ENCODE measurements at regions not wholly inside any gene's neighbourhood (a gene's known extent, or its start where the extent isn't known, plus 50 kb on each side); places are given as distances from the start of the nearest gene placed in this dataset.

- no TSS peak for BruUV-seq (replicated peaks)
- Histone ChIP-seq H3K4me1 (ENCODE audit: insufficient read depth, low read length) (no peaks in the 10 kb centered on the region), H3K27me3 (ENCODE audit: control insufficient read depth in 1 of 2, insufficient read depth in 2 of 2, low read length in 2 of 2) (no peaks in the 10 kb centered on the region), H2AFZ (ENCODE audit: low read length) (no peak overlapping the region), H3K9ac (ENCODE audit: insufficient read depth, low read depth, low read length) (no peak overlapping the region), H4K20me1 (ENCODE audit: insufficient read depth, low read length) (no peaks in the 10 kb centered on the region), H3K36me3 (replicated peaks in 1 of 2; ENCODE audit: control insufficient read depth in 1 of 2, insufficient read depth in 2 of 2, low read length in 2 of 2) (no peaks in the 10 kb centered on the region), H3K9me3 (ENCODE audit: low read length) (no peaks in the 10 kb centered on the region), H3K4me3 (replicated peaks in 1 of 3; ENCODE audit: insufficient read depth in 1 of 3, low read depth in 2 of 3, low read length in 3 of 3) (no peak overlapping the region), H3K27ac (ENCODE audit: extremely low read length, insufficient read depth, low read length) (no peak overlapping the region), H3K4me2 (ENCODE audit: low read depth, low read length) (no peak overlapping the region), H3K79me2 (ENCODE audit: insufficient read depth, low read length) (no peaks in the 10 kb centered on the region)
- no peak for TF ChIP-seq ZNF777 (CRISPR knock-in tag; IDR thresholded peaks at IDR 0.05)
- no peak for TF ChIP-seq ZC3H4 (CRISPR knock-in tag; IDR thresholded peaks at IDR 0.05; ENCODE audit: borderline replicate concordance)
- TF ChIP-seq ZNF652 (CRISPR knock-in tag; IDR thresholded peaks at IDR 0.05; ENCODE audit: borderline replicate concordance, low read depth): no peak
- TF ChIP-seq PLSCR1 (CRISPR knock-in tag; IDR thresholded peaks at IDR 0.05; ENCODE audit: borderline replicate concordance): no peak
- no peak for TF ChIP-seq ZNF460 (CRISPR knock-in tag; IDR thresholded peaks at IDR 0.05; ENCODE audit: borderline replicate concordance)
- no peak for TF ChIP-seq ZNF274 (CRISPR knock-in tag; IDR thresholded peaks at IDR 0.05)
- no peak for TF ChIP-seq ZNF768 (CRISPR knock-in tag; IDR thresholded peaks at IDR 0.05)
- TF ChIP-seq SMARCE1 (IDR thresholded peaks at IDR 0.05; ENCODE audit: borderline replicate concordance): no peak
- no peak for TF ChIP-seq HMG20A (CRISPR knock-in tag; IDR thresholded peaks at IDR 0.05; ENCODE audit: borderline replicate concordance)
- no peak for TF ChIP-seq CCDC6 (CRISPR knock-in tag; IDR thresholded peaks at IDR 0.05)
- no peak for TF ChIP-seq ATF4 (CRISPR knock-in tag; IDR thresholded peaks at IDR 0.05)
- no peak for TF ChIP-seq SRY (CRISPR knock-in tag; IDR thresholded peaks at IDR 0.05)
- no peak for TF ChIP-seq ZNF260 (CRISPR knock-in tag; IDR thresholded peaks at IDR 0.05; ENCODE audit: borderline replicate concordance, low read depth)
- TF ChIP-seq SMARCC2 (IDR thresholded peaks at IDR 0.05): no peak
- TF ChIP-seq ZUFSP (CRISPR knock-in tag; IDR thresholded peaks at IDR 0.05; ENCODE audit: borderline replicate concordance): no peak
- TF ChIP-seq MAZ (IDR thresholded peaks at IDR 0.05; ENCODE audit: borderline replicate concordance, low read depth, low read length): no peak
- TF ChIP-seq MAZ (CRISPR knock-in tag; IDR thresholded peaks at IDR 0.05; ENCODE audit: low read depth): no peak
- no peak for TF ChIP-seq ZNF230 (CRISPR knock-in tag; IDR thresholded peaks at IDR 0.05)
- POLR2A ChIA-PET: no interaction called here
- in situ Hi-C loops (cut with HindIII; ENCODE audit: extremely low pct_ligation_motif_present, low pct_unique_long_range_greater_than_20kb) (no loop called here), intact Hi-C loops (cut with micrococcal nuclease; ENCODE audit: unreplicated experiment) (no loop called here)
- no peak for ATAC-seq
- CTCF ChIA-PET (ENCODE audit: low intra/inter-chr PET ratio, low total read pairs): no interaction called here
- WGBS (ENCODE audit: low lambda C conversion rate): 3% methylated on average over 1 of the region's 1 CpG
- no peak for DNase-seq (ENCODE audit: low spot score)
- no peak for FAIRE-seq
Observed at GRCh38 chr3:169022457-169022856, 641.1 kb downstream of the MECOM start.
